ENCODE measurements at regions not wholly inside any gene's neighbourhood (a gene's known extent, or its start where the extent isn't known, plus 50 kb on each side); places are given as distances from the start of the nearest gene placed in this dataset.

- TF ChIP-seq, protein P1, sequence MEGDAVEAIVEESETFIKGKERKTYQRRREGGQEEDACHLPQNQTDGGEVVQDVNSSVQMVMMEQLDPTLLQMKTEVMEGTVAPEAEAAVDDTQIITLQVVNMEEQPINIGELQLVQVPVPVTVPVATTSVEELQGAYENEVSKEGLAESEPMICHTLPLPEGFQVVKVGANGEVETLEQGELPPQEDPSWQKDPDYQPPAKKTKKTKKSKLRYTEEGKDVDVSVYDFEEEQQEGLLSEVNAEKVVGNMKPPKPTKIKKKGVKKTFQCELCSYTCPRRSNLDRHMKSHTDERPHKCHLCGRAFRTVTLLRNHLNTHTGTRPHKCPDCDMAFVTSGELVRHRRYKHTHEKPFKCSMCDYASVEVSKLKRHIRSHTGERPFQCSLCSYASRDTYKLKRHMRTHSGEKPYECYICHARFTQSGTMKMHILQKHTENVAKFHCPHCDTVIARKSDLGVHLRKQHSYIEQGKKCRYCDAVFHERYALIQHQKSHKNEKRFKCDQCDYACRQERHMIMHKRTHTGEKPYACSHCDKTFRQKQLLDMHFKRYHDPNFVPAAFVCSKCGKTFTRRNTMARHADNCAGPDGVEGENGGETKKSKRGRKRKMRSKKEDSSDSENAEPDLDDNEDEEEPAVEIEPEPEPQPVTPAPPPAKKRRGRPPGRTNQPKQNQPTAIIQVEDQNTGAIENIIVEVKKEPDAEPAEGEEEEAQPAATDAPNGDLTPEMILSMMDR (IDR thresholded peaks at IDR 0.05; ENCODE audit: extremely low read depth in 1 of 2, insufficient read depth in 1 of 2, low read depth in 1 of 2, low read length in 2 of 2), result no peak
- TF ChIP-seq POLR2A (IDR thresholded peaks at IDR 0.05; ENCODE audit: low read depth, low read length), result no peak
- TF ChIP-seq EZH2 (IDR thresholded peaks at IDR 0.05; ENCODE audit: borderline replicate concordance, low read depth, low read length, severe bottlenecking), result no peak
- TF ChIP-seq POLR2AphosphoS5 (IDR thresholded peaks at IDR 0.05; ENCODE audit: insufficient read depth, low read depth, low read length), result no peak
Measured at GRCh38 chr6:9623228-9623832, 791.5 kb downstream of the TFAP2A start.
